22Rv1 (cell line): ENCODE measurements at regions not wholly inside any gene's neighbourhood (a gene's known extent, or its start where the extent isn't known, plus 50 kb on each side); places are given as distances from the start of the nearest gene placed in this dataset.
"Not testable (repeated sequence)": the region's sequence is repeated elsewhere in the genome, so short reads cannot be mapped to it uniquely, and the experiment has no call there.

ENCODE experiments used
- H3K27ac ChIP-seq: fragments of 450-650 bp; 2 replicates; pipeline ENCODE4 v1.5.1; 2017
- CTCF ChIP-seq: fragments of 450-650 bp; IDR thresholded peaks from 2 replicates; pipeline ENCODE4 v1.5.1; 2017; ENCODE audit warnings: mild to moderate bottlenecking
- ZFX ChIP-seq: fragments of 450-650 bp; IDR thresholded peaks from 2 replicates; pipeline ENCODE4 v1.6.1; 2017; ENCODE audit warnings: antibody characterized with exemption, borderline replicate concordance

- TF ChIP-seq ZFX (no peak), CTCF (no peak)
- H3K27ac ChIP-seq: no peak overlapping the region
Measured at GRCh38 chr13:61215601-61216000, 200.0 kb downstream of the PCDH20 start.

GRCh38 chr13:61215116-61215515 lies 200.5 kb downstream of the PCDH20 start:
- no peak overlapping the region for H3K27ac ChIP-seq
- TF ChIP-seq ZFX (no peak), CTCF (no peak)

- TF ChIP-seq ZFX: no peak
- TF ChIP-seq CTCF: no peak
- H3K27ac ChIP-seq: no peak overlapping the region
Measured at GRCh38 chr13:61214551-61214950, 201.1 kb downstream of the PCDH20 start.

- H3K27ac ChIP-seq: not testable (repeated sequence)
Measured at GRCh38 chr13:61205898-61206297, 209.8 kb downstream of the PCDH20 start.

GRCh38 chr13:61204025-61204424 lies 211.6 kb downstream of the PCDH20 start:
- TF ChIP-seq ZFX (no peak), CTCF (no peak)
- no peak overlapping the region for H3K27ac ChIP-seq

GRCh38 chr13:61202042-61202441 lies 213.6 kb downstream of the PCDH20 start:
- TF ChIP-seq CTCF: no peak
- TF ChIP-seq ZFX: no peak
- H3K27ac ChIP-seq: no peak overlapping the region

GRCh38 chr13:61192826-61193225 lies 222.8 kb downstream of the PCDH20 start:
- no peak overlapping the region for H3K27ac ChIP-seq
- no peak for TF ChIP-seq ZFX
- TF ChIP-seq CTCF: no peak

GRCh38 chr13:61188057-61188456 lies 227.6 kb downstream of the PCDH20 start:
- H3K27ac ChIP-seq: no peak overlapping the region
- TF ChIP-seq ZFX (no peak), CTCF (no peak)
